Choroid plexus epithelial cell (primary cell): ENCODE measurements at regions not wholly inside any gene's neighbourhood (a gene's known extent, or its start where the extent isn't known, plus 50 kb on each side); places are given as distances from the start of the nearest gene placed in this dataset.

ENCODE experiments used
- DNase-seq: peaks from one replicate; pipeline ENCODE4 v3.0.0-alpha.2; 2010; ENCODE audit warnings: low read depth
- H3K4me3 ChIP-seq: 2 replicates; pipeline ENCODE4 v1.5.1; 2011; ENCODE audit warnings: low read depth, mild to moderate bottlenecking, control low read depth, low read length, moderate library complexity
- CTCF ChIP-seq: conservative IDR thresholded peaks from 2 replicates; pipeline ENCODE4 v1.5.1; 2011; ENCODE audit warnings: low read depth, mild to moderate bottlenecking, control low read depth, inconsistent platforms, low read length, moderate library complexity

GRCh38 chr5:41574391-41574790, 64.0 kb upstream of the PLCXD3 start:
- DNase-seq: no peak
- no peak for TF ChIP-seq CTCF
- no peak overlapping the region for H3K4me3 ChIP-seq
